HEK293 (cell line): ENCODE measurements at regions not wholly inside any gene's neighbourhood (a gene's known extent, or its start where the extent isn't known, plus 50 kb on each side); places are given as distances from the start of the nearest gene placed in this dataset.

Experiments
- CTCF ChIP-seq: fragments of 450-650 bp; formaldehyde crosslinking; IDR thresholded peaks from 2 replicates; pipeline ENCODE4 v1.5.1; 2016; ENCODE audit warnings: missing biosample characterization, missing genetic modification characterization
- KLF16 ChIP-seq: fragments of 450-650 bp; formaldehyde crosslinking; IDR thresholded peaks from 2 replicates; pipeline ENCODE4 v1.5.1; 2017; ENCODE audit warnings: missing biosample characterization, missing genetic modification characterization
- SP7 ChIP-seq: fragments of 450-650 bp; formaldehyde crosslinking; IDR thresholded peaks from 2 replicates; pipeline ENCODE4 v1.5.1; 2016; ENCODE audit warnings: missing biosample characterization, missing genetic modification characterization
- ZBTB1 ChIP-seq: fragments of 450-650 bp; formaldehyde crosslinking; IDR thresholded peaks from 2 replicates; pipeline ENCODE4 v1.5.1; 2016; ENCODE audit warnings: missing biosample characterization, missing genetic modification characterization
- ZNF10 ChIP-seq: fragments of 450-650 bp; formaldehyde crosslinking; IDR thresholded peaks from 2 replicates; pipeline ENCODE4 v1.5.1; 2017; ENCODE audit warnings: missing biosample characterization, missing genetic modification characterization
- ZNF354C ChIP-seq: fragments of 450-650 bp; formaldehyde crosslinking; IDR thresholded peaks from 2 replicates; pipeline ENCODE4 v1.5.1; 2016; ENCODE audit warnings: missing biosample characterization, missing genetic modification characterization, low read depth, borderline replicate concordance
- ZNF768 ChIP-seq: fragments of 450-650 bp; formaldehyde crosslinking; IDR thresholded peaks from 2 replicates; pipeline ENCODE4 v1.5.1; 2018; ENCODE audit warnings: missing biosample characterization, mild to moderate bottlenecking, missing genetic modification characterization

GRCh38 chr7:16169537-16169936, 251.8 kb downstream of the CRPPA start:
- TF ChIP-seq ZNF768 (tag by site-specific recombination) = no peak
- TF ChIP-seq CTCF = no peak
- TF ChIP-seq ZBTB1 (tag by site-specific recombination) = no peak
- no peak for TF ChIP-seq ZNF10
- no peak for TF ChIP-seq ZNF354C (tag by site-specific recombination)
- no peak for TF ChIP-seq SP7 (tag by site-specific recombination)
- TF ChIP-seq KLF16 (tag by site-specific recombination) = no peak
